B cell (primary cell): ENCODE measurements at regions not wholly inside any gene's neighbourhood (a gene's known extent, or its start where the extent isn't known, plus 50 kb on each side); places are given as distances from the start of the nearest gene placed in this dataset.
"Not testable (repeated sequence)": the region's sequence is repeated elsewhere in the genome, so short reads cannot be mapped to it uniquely, and the experiment has no call there.

Source experiments
- CTCF ChIP-seq: fragments of 200-600 bp; IDR thresholded peaks from one replicate; pipeline ENCODE4 v1.8.0; 2022; ENCODE audit warnings: antibody characterized with exemption, mild to moderate bottlenecking
- EZH2 ChIP-seq: IDR thresholded peaks from 2 replicates; pipeline ENCODE4 v1.6.1; 2012; ENCODE audit warnings: borderline replicate concordance, low read depth, mild to moderate bottlenecking, moderate library complexity, low read length; ENCODE audit not compliant: insufficient read depth, poor library complexity, severe bottlenecking

GRCh38 chr6:6830686-6831063, 242.2 kb downstream of the LY86 start:
- TF ChIP-seq CTCF, EZH2: not testable (repeated sequence)
